NCI-H1048 (cell line): ENCODE measurements at regions not wholly inside any gene's neighbourhood (a gene's known extent, or its start where the extent isn't known, plus 50 kb on each side); places are given as distances from the start of the nearest gene placed in this dataset.
"Not testable (repeated sequence)": the region's sequence is repeated elsewhere in the genome, so short reads cannot be mapped to it uniquely, and the experiment has no call there.

ENCODE experiments used
- DNase-seq: peaks from one replicate; lab custom pipeline; 2025; lab: John Stamatoyannopoulos, UW

GRCh38 chr22:26927821-26928220 is 270.4 kb downstream of the MIAT start:
- DNase-seq: no peak

GRCh38 chr22:26931471-26931870 is 274.1 kb downstream of the MIAT start:
- DNase-seq: no peak

GRCh38 chr22:26933105-26933590 is 275.8 kb downstream of the MIAT start:
- no peak for DNase-seq

- DNase-seq: no peak
These were observed 279.8 kb downstream of the MIAT start for GRCh38 chr22:26937213-26937612.

- DNase-seq: no peak
These were observed 282.1 kb downstream of the MIAT start for GRCh38 chr22:26939466-26939865.

- no peak for DNase-seq
These were observed 284.7 kb downstream of the MIAT start for GRCh38 chr22:26941896-26942636.

GRCh38 chr22:26942637-26942957 is 285.2 kb downstream of the MIAT start:
- peak; percentile 78 for DNase-seq

GRCh38 chr22:26945565-26945964 is 288.2 kb downstream of the MIAT start:
- no peak for DNase-seq

- DNase-seq: peak; percentile 4
These were observed 291.8 kb downstream of the MIAT start for GRCh38 chr22:26949193-26949592.

GRCh38 chr22:26951139-26951538 is 293.8 kb downstream of the MIAT start:
- not testable (repeated sequence) for DNase-seq

- no peak for DNase-seq
These were observed 294.6 kb downstream of the MIAT start for GRCh38 chr22:26952004-26952403.

GRCh38 chr22:26952451-26953011 is 295.1 kb downstream of the MIAT start:
- DNase-seq: no peak

- no peak for DNase-seq
These were observed 295.9 kb downstream of the MIAT start for GRCh38 chr22:26953012-26953883.

GRCh38 chr22:26956371-26956770 is 299.0 kb downstream of the MIAT start:
- no peak for DNase-seq

GRCh38 chr22:26957176-26957575 is 299.8 kb downstream of the MIAT start:
- DNase-seq: no peak

- DNase-seq: no peak
These were observed 300.5 kb downstream of the MIAT start for GRCh38 chr22:26957897-26958296.

- DNase-seq: no peak
These were observed 301.0 kb downstream of the MIAT start for GRCh38 chr22:26958378-26958777.

GRCh38 chr22:26964642-26965041 is 307.3 kb downstream of the MIAT start:
- DNase-seq: no peak

- no peak for DNase-seq
These were observed 309.9 kb downstream of the MIAT start for GRCh38 chr22:26967282-26967681.

GRCh38 chr22:26968859-26969523 is 311.6 kb downstream of the MIAT start:
- DNase-seq: no peak

- DNase-seq: no peak
These were observed 313.5 kb downstream of the MIAT start for GRCh38 chr22:26970809-26971394.

- DNase-seq: no peak
These were observed 314.9 kb downstream of the MIAT start for GRCh38 chr22:26972286-26972685.
